Bone marrow (tissue), 2 donors: ENCODE measurements at regions not wholly inside any gene's neighbourhood (a gene's known extent, or its start where the extent isn't known, plus 50 kb on each side); places are given as distances from the start of the nearest gene placed in this dataset.

Experiments
- DNase-seq, 2 donors: peaks; one replicate each; lab custom pipeline; 2025; lab: John Stamatoyannopoulos, UW

DNA sequence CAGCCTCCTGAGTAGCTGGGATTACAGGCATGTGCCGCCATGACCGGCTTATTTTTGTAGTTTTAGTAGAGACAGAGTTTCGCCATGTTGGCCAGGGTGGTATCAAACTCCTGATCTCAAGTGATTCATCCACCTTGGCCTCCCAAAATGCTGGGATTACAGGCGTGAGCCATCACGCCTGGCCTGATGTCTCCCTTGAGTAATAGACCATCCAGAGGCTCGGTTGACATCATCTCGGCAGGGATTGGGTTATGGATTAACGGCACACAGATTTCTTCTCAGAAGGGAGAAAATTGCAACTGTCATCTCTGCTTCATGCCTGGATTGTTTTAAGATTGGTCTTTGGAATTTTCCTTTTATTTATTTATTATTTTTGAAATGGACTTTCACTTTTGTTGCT lies 239.2 kb upstream of the LARGE1 start:
- no peak for DNase-seq

DNA sequence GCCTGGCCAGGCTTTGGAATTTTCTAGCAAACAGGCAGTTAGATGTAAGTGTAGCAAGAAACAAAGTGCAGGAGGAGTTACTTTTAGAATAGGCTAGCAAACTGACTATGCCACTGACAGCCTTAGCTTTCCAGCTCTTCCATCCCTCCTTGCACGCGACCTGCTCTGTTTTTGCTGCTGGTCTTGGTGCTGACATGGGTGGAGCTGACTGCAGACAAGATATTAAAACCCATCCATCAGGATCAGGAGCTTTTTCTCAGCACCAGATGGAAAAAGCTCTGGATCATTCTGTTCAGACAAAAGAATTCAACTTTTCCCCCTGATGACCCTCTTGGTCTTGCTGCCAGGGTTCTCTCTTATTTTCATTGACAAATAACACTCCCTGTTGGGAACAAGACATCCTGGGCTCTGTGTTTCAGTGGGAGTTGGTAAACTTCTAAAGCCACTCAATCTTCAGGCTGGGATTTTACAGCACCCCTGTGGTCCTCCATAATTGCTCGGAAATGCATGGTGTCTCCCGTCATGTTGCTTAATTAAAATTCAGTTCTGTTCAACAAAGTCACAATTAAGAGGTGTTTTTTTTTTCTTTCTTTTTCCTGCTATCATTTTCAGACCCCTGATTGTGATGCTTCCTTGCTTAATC lies 240.0 kb upstream of the LARGE1 start:
- no peak for DNase-seq

DNA sequence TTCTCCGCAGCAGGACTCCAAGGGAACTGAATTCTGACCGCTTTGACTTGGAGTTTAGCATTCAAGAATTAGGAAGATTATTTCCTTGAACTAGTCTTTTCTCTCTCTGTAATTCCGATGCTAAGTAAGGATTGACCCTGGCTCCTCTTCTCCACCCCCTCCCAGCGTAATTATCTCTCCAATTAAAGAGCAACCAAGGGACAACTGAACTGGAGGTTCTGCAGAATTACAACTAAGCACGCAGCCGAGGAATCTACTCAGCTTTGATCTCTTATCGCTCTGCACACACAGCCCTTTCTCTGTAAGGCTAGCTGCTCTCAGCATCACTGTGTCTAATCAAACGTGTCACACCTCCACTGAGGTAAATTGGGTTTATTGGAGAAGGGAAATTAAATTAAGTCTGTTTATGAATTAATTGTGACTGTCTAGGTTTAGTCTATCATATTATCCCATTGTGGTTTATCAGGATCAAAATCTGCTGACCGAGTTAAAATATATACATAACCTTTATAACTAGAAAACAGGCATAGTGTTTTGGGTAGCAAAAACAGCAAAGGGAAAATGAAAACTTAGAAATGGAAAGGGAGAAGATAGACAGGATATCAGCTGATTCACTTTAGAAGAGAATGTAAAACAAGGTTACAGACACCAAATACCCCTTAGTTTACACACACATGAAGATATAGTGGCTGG lies 241.3 kb upstream of the LARGE1 start:
- DNase-seq, result no peak

DNA sequence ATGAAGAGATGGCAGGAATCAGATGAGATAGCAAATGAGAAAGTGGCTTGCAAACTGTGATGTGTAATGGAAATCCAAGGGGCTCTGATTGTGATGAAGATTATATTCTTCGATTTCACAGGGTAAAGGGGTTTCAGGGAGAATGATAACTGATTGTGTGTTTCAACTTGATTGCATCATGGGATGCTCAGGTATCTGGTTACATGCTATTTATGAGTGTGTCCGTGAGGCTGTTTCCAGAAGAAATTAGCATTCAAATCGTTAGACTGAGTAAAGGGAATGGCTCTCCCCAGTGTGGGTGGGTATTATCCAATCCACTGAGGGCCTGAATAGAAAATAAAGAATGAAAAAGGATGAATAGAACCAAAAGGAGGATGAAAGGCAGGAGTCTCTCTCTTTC lies 278.7 kb upstream of the LARGE1 start:
- no peak for DNase-seq

- no peak for DNase-seq
These were observed 290.0 kb upstream of the LARGE1 start for GRCh38 chr22:34210301-34210700.

- DNase-seq, result no peak
These were observed 294.1 kb upstream of the LARGE1 start for GRCh38 chr22:34214372-34214771.

GRCh38 chr22:34225278-34225677 lies 305.0 kb upstream of the LARGE1 start:
- no peak for DNase-seq

GRCh38 chr22:34236527-34236926 lies 316.3 kb upstream of the LARGE1 start:
- DNase-seq, result no peak

DNA sequence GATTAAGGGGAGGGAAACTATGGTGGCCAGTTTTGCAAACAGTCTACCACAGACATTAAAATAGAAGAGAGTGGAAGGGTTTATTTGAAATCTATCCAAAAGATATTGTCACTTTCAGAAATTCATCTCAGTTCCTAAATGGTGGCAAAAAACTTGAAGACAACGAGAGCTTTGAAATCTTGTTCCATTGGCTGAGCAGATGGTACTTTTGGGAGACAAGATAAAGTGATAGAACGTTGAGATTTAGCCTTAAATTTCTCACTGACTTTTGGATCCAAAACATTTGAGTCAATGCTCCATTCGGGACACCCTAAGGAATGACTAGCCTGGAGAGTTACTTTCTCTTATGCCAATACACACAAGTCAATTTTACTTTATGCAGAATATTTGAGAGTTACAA lies 319.1 kb upstream of the LARGE1 start:
- no peak for DNase-seq

DNA sequence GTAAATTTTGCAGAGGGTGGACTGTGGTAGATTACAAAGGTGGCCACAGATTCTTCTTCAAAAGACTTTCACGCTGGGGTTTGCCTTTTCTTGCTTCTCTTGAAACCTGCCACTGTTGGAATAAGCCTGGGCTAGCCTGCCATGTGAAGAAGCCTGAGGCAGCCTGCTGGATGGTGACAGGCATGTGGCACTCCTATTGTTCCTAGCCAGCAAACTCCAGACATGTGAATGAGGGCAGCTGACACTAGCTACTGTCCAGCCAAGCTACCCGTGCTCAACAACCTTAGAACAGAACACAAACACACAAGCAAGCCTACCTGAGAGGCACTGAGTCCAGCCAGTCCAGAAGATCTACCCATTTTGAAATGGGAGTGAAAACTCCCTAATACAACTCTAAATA lies 322.7 kb upstream of the LARGE1 start:
- DNase-seq, result no peak

- DNase-seq, result no peak
These were observed 334.8 kb upstream of the LARGE1 start for GRCh38 chr22:34255042-34255441.

DNA sequence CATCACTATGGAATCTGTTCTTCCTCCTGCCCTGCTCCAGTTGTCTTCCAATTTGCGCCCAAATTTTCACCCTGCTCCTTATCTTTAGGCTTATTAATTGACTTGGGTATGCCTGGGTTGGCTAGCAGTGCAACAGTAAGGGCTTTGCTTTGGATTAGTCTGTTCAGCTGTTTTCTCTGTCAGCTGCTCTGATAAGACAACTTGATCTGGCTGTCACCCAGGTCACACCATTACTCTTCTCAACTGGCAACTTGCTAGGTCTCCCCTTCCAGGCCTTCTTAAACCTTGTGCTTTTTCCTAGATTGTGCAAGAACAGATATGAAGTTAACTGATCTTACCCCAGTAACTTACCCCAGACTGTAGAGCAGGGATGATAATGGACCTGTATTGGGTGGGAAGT lies 357.8 kb upstream of the LARGE1 start:
- DNase-seq, result no peak

GRCh38 chr22:34281738-34282137 lies 361.5 kb upstream of the LARGE1 start:
- DNase-seq, result no peak

- DNase-seq, result no peak
These were observed 363.6 kb upstream of the LARGE1 start for GRCh38 chr22:34283844-34284243.

DNA sequence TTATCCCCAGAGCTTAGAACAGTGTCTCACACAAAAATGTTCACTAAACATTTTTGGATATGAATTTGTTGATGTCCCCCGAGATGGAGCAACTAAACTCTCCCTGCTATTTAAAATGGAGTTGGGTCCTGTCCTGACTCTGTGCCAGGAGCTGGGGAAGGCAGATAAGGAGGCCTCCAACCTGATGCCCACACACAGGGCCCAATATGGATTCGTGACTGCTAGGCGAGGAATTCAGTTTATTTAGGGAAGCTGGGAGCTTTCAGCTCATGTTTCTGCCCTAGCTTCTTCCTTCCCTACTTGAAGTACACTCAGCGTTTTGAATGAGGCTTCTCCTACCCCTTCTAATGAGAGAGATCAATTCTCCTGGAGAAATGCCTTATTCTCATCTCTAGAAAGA lies 373.0 kb upstream of the LARGE1 start:
- no peak for DNase-seq

DNA sequence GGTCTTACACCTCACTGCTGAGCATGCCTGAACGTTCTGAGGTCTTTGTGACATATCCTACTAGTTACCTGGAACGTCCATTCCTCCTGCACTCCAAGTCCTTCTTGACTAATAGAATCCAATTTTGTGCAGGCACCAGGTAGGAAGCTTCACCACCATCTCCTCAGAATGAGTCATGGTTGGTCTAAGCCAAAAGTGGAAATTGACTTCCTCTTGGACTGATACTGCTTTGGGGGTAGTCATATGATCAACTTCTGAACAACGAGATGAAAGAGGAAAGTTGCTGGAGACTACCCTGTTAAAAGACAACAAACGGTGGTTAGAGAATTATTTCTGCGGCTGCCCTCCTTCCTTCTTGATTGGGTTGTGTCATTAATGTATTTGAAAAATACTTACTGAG lies 374.2 kb upstream of the LARGE1 start:
- DNase-seq, result no peak

DNA sequence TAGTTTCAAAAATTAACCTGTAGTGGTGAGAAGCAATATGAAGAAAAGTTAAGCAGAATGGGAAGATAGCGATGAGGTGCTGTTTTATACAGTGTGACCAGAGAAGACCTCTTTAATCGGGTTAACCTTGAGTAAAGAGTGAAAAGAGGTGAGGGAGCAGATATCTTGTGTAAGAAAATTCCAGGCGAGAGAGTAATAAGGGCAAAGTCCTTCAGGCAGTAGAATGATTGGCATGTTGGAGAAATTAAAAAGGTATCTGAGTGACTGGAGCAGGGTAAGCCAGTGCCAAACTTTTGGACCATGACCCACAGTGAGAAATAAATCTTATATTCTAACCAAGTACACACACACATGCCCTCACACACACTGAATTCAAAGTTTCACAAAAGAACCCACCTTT lies 374.7 kb upstream of the LARGE1 start:
- no peak for DNase-seq

DNA sequence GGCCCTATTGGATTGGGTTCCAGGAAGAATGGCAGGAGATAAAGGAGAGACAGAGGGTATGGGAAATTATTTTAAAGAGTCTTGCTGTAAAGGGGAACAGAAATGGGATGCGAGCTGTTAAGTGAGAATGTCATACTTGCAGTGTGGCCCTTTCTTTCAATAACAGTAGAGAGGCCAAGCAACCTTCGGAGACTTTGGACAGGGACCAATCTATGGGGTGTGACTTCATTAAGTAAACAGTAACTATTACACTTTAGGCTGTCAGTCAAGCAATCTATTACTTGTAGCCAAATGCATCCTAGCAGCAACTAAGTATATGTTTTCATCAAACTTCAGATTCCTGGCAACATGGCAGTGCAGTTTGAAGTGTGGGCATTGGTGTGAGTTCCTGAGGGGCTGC lies 376.2 kb upstream of the LARGE1 start:
- no peak for DNase-seq

- DNase-seq, result no peak
These were observed 377.4 kb upstream of the LARGE1 start for GRCh38 chr22:34297536-34298120.

GRCh38 chr22:34299496-34299895 lies 379.2 kb upstream of the LARGE1 start:
- DNase-seq, result no peak

DNA sequence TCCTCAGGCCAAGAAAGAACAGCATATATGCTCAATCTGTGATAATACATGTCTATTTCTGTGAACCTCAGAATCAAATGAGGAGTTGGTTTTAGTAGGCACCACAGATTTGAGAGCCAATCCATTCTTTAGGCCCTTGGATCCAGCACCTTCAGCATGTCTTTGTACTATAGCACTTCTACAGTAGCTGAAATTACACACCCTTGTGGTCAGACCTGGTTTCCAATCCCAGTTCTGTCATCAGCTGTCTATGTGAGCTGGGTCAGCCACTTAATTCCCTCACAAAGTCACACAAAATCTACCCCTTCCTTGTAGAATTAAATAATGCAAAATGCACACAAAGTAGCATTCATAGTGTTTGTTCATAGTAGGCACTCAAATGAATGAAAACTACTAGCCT lies 381.3 kb upstream of the LARGE1 start:
- DNase-seq, result no peak

DNA sequence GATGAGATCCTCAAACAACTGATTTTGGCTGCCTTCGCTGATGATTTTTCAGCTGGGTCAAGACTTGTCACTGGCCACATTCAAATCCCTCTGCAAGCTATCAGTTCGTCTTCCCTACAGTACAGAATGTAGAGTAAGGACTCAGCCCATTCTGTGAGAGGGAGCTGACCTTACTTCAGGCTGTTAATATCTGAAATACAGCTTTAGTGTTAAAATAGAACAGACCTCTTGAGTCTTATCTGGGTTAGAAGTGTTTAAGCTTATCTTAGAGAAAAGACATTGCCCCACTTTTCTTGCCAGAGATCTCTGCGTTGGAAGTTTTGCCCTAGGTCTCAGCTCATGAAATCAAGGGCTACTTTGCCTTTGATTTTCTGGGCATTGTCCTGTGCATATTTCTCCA lies 383.4 kb upstream of the LARGE1 start:
- DNase-seq, result no peak

DNA sequence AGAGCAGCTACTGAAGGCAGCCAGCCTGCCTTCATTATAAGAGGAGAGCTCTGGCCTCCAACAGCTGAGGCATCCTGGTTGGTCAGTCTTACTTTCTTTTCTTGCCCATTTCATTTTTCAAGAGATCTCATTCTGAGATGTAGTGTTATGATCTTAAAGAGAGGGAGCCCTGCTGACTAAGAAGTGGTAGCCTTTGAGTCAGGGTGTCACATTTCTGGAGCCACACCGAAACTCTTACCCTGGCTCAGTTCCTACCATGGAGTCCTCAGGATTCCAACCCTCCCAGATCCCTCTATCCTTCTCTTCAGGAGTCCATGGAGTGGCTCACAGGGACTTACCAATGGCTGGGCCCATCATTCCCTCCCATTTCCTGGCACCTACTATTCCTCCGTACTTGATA lies 386.1 kb upstream of the LARGE1 start:
- no peak for DNase-seq

GRCh38 chr22:34308101-34308500 lies 387.8 kb upstream of the LARGE1 start:
- DNase-seq, result no peak
